HG02840 (cell line): ENCODE measurements at regions not wholly inside any gene's neighbourhood (a gene's known extent, or its start where the extent isn't known, plus 50 kb on each side); places are given as distances from the start of the nearest gene placed in this dataset.

Experiments
- ATAC-seq: cut with Tn5 transposase; IDR thresholded peaks from one replicate; pipeline ENCODE4 v1.9.1; 2021; ENCODE audit warnings: mild to moderate bottlenecking, moderate library complexity, moderate number of reproducible peaks; ENCODE audit not compliant: unreplicated experiment, low FRiP score

- no peak for ATAC-seq
Observed at GRCh38 chr4:164440199-164440598, 313.7 kb upstream of the SMIM31 start.

- no peak for ATAC-seq
Observed at GRCh38 chr4:164441109-164441508, 312.8 kb upstream of the SMIM31 start.

GRCh38 chr4:164442180-164442579 lies 311.8 kb upstream of the SMIM31 start:
- ATAC-seq = no peak

GRCh38 chr4:164446516-164446915 lies 307.4 kb upstream of the SMIM31 start:
- no peak for ATAC-seq

- no peak for ATAC-seq
Observed at GRCh38 chr4:164461901-164462300, 292.0 kb upstream of the SMIM31 start.

GRCh38 chr4:164462471-164462870 lies 291.5 kb upstream of the SMIM31 start:
- ATAC-seq = no peak

GRCh38 chr4:164464313-164464712 lies 289.6 kb upstream of the SMIM31 start:
- ATAC-seq = no peak

GRCh38 chr4:164467493-164467892 lies 286.4 kb upstream of the SMIM31 start:
- no peak for ATAC-seq

- no peak for ATAC-seq
Observed at GRCh38 chr4:164481306-164482091, 272.4 kb upstream of the SMIM31 start.

GRCh38 chr4:164482092-164482404 lies 271.9 kb upstream of the SMIM31 start:
- ATAC-seq = no peak

- no peak for ATAC-seq
Observed at GRCh38 chr4:164482758-164483157, 271.2 kb upstream of the SMIM31 start.

- ATAC-seq = no peak
Observed at GRCh38 chr4:164483711-164484110, 270.2 kb upstream of the SMIM31 start.

GRCh38 chr4:164484551-164484950 lies 269.4 kb upstream of the SMIM31 start:
- no peak for ATAC-seq

GRCh38 chr4:164485136-164485535 lies 268.8 kb upstream of the SMIM31 start:
- no peak for ATAC-seq

- ATAC-seq = no peak
Observed at GRCh38 chr4:164488114-164488513, 265.8 kb upstream of the SMIM31 start.

GRCh38 chr4:164501074-164501473 lies 252.9 kb upstream of the SMIM31 start:
- no peak for ATAC-seq

GRCh38 chr4:164503874-164504273 lies 250.1 kb upstream of the SMIM31 start:
- ATAC-seq = no peak

- ATAC-seq = no peak
Observed at GRCh38 chr4:164508097-164508496, 245.8 kb upstream of the SMIM31 start.

- ATAC-seq = no peak
Observed at GRCh38 chr4:164508771-164509170, 245.2 kb upstream of the SMIM31 start.

- no peak for ATAC-seq
Observed at GRCh38 chr4:164509951-164510350, 244.0 kb upstream of the SMIM31 start.

- no peak for ATAC-seq
Observed at GRCh38 chr4:164512124-164512523, 241.8 kb upstream of the SMIM31 start.

- no peak for ATAC-seq
Observed at GRCh38 chr4:164514765-164515164, 239.2 kb upstream of the SMIM31 start.

GRCh38 chr4:164524789-164525188 lies 229.1 kb upstream of the SMIM31 start:
- ATAC-seq = no peak
